ENCODE measurements at regions not wholly inside any gene's neighbourhood (a gene's known extent, or its start where the extent isn't known, plus 50 kb on each side); places are given as distances from the start of the nearest gene placed in this dataset.

- no peak overlapping the region for H3K4me3 Mint-ChIP-seq
- H3K4me1 Mint-ChIP-seq, result peaks cover 5% of the 10 kb centered on the region
- no peak for TF ChIP-seq CTCF (IDR thresholded peaks at IDR 0.05; ENCODE audit: unreplicated experiment in 3 of 3)
- H3K36me3 Mint-ChIP-seq (ENCODE audit: low read depth), result no peaks in the 10 kb centered on the region
- no peak overlapping the region for H3K27ac Mint-ChIP-seq
- H3K9me3 Mint-ChIP-seq, result no peaks in the 10 kb centered on the region
- H3K27me3 Mint-ChIP-seq (ENCODE audit: low read depth), result no peaks in the 10 kb centered on the region
Measured at GRCh38 chr4:67051000-67051789, 494.1 kb downstream of the CENPC start.

DNA sequence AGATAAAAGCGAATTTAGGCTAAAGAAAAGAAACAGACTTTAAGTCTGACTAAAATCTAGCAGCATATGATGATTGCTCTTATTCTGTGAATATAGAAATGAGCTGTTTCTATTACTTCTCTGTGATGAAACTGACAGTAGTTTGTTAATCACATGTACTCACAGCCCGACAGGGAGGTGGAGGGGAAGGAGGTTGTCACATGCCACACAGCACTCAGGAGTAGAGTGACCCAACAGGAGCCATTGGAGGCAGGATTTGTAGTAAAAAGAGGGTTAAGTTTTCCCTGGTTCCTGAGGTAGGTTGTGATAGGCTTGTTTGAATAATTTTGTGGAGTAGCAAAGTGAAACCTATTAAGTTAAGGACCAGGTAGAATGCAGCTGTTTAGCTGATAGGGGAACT lies 495.9 kb downstream of the CENPC start:
- Mint-ChIP-seq H3K9me3 (no peaks in the 10 kb centered on the region), H3K27me3 (ENCODE audit: low read depth) (peaks cover 3% of the 10 kb centered on the region), H3K4me1 (peaks cover 5% of the 10 kb centered on the region), H3K4me3 (no peak overlapping the region), H3K36me3 (ENCODE audit: low read depth) (no peaks in the 10 kb centered on the region), H3K27ac (no peak overlapping the region)
- no peak for TF ChIP-seq CTCF (IDR thresholded peaks at IDR 0.05; ENCODE audit: unreplicated experiment in 3 of 3)

DNA sequence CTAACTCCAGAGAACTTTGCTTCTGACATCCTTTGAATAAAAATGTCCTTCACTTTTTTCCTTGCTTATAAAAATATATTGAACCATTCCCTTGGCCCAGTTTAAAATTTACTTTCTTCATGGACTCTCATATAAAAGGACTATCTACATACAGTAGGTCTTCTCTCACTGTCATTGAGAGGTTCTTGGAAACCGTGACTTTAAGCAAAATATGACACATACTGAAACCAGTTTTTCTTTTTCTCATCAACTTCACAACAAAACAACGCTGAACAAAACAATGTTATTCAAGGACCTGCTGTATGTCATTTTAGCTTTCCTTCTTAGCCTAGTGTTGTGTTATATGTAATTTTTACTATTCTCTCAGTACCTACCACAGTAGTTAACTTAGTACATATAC lies 496.8 kb downstream of the CENPC start:
- no peak for TF ChIP-seq CTCF (IDR thresholded peaks at IDR 0.05; ENCODE audit: unreplicated experiment in 3 of 3)
- Mint-ChIP-seq H3K36me3 (ENCODE audit: low read depth) (no peaks in the 10 kb centered on the region), H3K27me3 (ENCODE audit: low read depth) (peaks cover 3% of the 10 kb centered on the region), H3K27ac (no peak overlapping the region), H3K9me3 (no peaks in the 10 kb centered on the region), H3K4me3 (no peak overlapping the region), H3K4me1 (peaks cover 5% of the 10 kb centered on the region)

DNA sequence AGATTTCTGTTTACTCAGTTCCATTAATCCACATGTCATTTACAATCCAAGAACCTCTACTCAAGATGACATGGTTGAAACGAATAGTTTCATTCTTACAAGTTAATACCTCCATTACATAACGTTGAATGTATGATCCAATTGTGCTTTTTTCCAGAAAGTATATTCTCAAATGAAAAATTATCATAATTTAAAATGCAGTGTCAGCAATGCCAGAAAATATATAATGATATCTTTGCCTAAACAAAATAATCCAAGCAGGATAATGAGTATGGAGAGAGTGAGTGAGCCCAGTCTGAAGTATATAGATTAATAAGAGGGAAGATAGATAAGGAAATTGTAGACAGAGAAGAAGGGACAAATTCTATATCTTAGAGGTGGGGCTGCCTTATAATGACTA lies 505.0 kb downstream of the CENPC start:
- H3K4me1 Mint-ChIP-seq, result peaks cover 25% of the 10 kb centered on the region
- no peaks in the 10 kb centered on the region for H3K36me3 Mint-ChIP-seq (ENCODE audit: low read depth)
- H3K4me3 Mint-ChIP-seq, result no peak overlapping the region
- H3K9me3 Mint-ChIP-seq, result no peaks in the 10 kb centered on the region
- H3K27ac Mint-ChIP-seq, result no peak overlapping the region
- TF ChIP-seq CTCF (IDR thresholded peaks at IDR 0.05; ENCODE audit: unreplicated experiment in 3 of 3), result no peak
- H3K27me3 Mint-ChIP-seq (ENCODE audit: low read depth), result peaks cover 3% of the 10 kb centered on the region

GRCh38 chr4:67038228-67038566 lies 507.1 kb downstream of the CENPC start:
- Mint-ChIP-seq H3K36me3 (ENCODE audit: low read depth) (no peaks in the 10 kb centered on the region), H3K27ac (no peak overlapping the region), H3K4me1 (peaks cover 29% of the 10 kb centered on the region), H3K4me3 (no peak overlapping the region), H3K9me3 (peaks cover 3% of the 10 kb centered on the region), H3K27me3 (ENCODE audit: low read depth) (no peaks in the 10 kb centered on the region)
- TF ChIP-seq CTCF (IDR thresholded peaks at IDR 0.05; ENCODE audit: unreplicated experiment in 3 of 3), result no peak
